H9 (cell line): ENCODE measurements at regions not wholly inside any gene's neighbourhood (a gene's known extent, or its start where the extent isn't known, plus 50 kb on each side); places are given as distances from the start of the nearest gene placed in this dataset.

Experiments used
- DNase-seq: peaks from one replicate; pipeline ENCODE4 v3.0.0-alpha.2; 2017
- H2AFZ ChIP-seq: one replicate; pipeline ENCODE4 v1.6.1; 2013; ENCODE audit warnings: mild to moderate bottlenecking, low read length, control low read depth, moderate library complexity
- H2AK5ac ChIP-seq: 2 replicates; pipeline ENCODE4 v1.6.1; 2013; ENCODE audit warnings: low read length, control low read depth, mixed read lengths; ENCODE audit not compliant: insufficient read length
- H2BK120ac ChIP-seq: one replicate; pipeline ENCODE4 v1.6.1; 2013; ENCODE audit warnings: low read depth, mild to moderate bottlenecking, low read length, control low read depth, inconsistent platforms; ENCODE audit not compliant: poor library complexity, severe bottlenecking
- H2BK12ac ChIP-seq: 2 replicates; pipeline ENCODE4 v1.6.1; 2013; ENCODE audit warnings: low read length, control low read depth, mixed read lengths, low read depth; ENCODE audit not compliant: insufficient read length
- H2BK15ac ChIP-seq: 2 replicates; pipeline ENCODE4 v1.6.1; 2013; ENCODE audit warnings: low read depth, low read length, control low read depth
- H2BK20ac ChIP-seq: one replicate; pipeline ENCODE4 v1.6.1; 2013; ENCODE audit warnings: low read depth, mild to moderate bottlenecking, low read length, control low read depth, inconsistent platforms; ENCODE audit not compliant: poor library complexity, severe bottlenecking
- H2BK5ac ChIP-seq: 2 replicates; pipeline ENCODE4 v1.6.1; 2013; ENCODE audit warnings: low read length, control low read depth, mixed read lengths; ENCODE audit not compliant: insufficient read length
- H3K14ac ChIP-seq: 2 replicates; pipeline ENCODE4 v1.6.1; 2013; ENCODE audit warnings: low read length, control low read depth; ENCODE audit not compliant: insufficient read depth
- H3K18ac ChIP-seq: 2 replicates; pipeline ENCODE4 v1.6.1; 2013; ENCODE audit warnings: low read depth, mild to moderate bottlenecking, mixed read lengths, low read length, control low read depth; ENCODE audit not compliant: insufficient read length
- H3K23ac ChIP-seq: 2 replicates; pipeline ENCODE4 v1.6.1; 2013; ENCODE audit warnings: low read length, control low read depth, mixed read lengths, low read depth; ENCODE audit not compliant: insufficient read length
- H3K23me2 ChIP-seq: 2 replicates; pipeline ENCODE4 v1.6.1; 2013; ENCODE audit warnings: low read depth, mild to moderate bottlenecking, mixed read lengths, low read length, control low read depth; ENCODE audit not compliant: insufficient read length, poor library complexity, severe bottlenecking
- H3K27ac ChIP-seq: 2 replicates; pipeline ENCODE4 v1.5.1; 2013; ENCODE audit warnings: low read length, control low read depth, mixed read lengths, low read depth; ENCODE audit not compliant: insufficient read length
- H3K27me3 ChIP-seq: 2 replicates; pipeline ENCODE4 v1.6.1; 2013; ENCODE audit warnings: low read length, control low read depth, inconsistent platforms; ENCODE audit not compliant: insufficient read depth
- H3K4ac ChIP-seq: 2 replicates; pipeline ENCODE4 v1.6.1; 2013; ENCODE audit warnings: low read depth, mild to moderate bottlenecking, control low read depth, inconsistent platforms, low read length, moderate library complexity
- H3K4me1 ChIP-seq: 2 replicates; pipeline ENCODE4 v1.6.1; 2013; ENCODE audit warnings: low read length, control low read depth, inconsistent platforms; ENCODE audit not compliant: insufficient read depth
- H3K4me2 ChIP-seq: 2 replicates; pipeline ENCODE4 v1.6.1; 2013; ENCODE audit warnings: low read length, control low read depth, mixed read lengths; ENCODE audit not compliant: insufficient read length, insufficient read depth
- H3K56ac ChIP-seq: 2 replicates; pipeline ENCODE4 v1.6.1; 2013; ENCODE audit warnings: low read depth, mild to moderate bottlenecking, mixed read lengths, low read length, control low read depth; ENCODE audit not compliant: insufficient read length
- H3K79me1 ChIP-seq: 2 replicates; pipeline ENCODE4 v1.6.1; 2013; ENCODE audit warnings: low read depth, mild to moderate bottlenecking, moderate library complexity, low read length, control low read depth, inconsistent platforms; ENCODE audit not compliant: insufficient read depth, poor library complexity, severe bottlenecking
- H3K79me2 ChIP-seq: 2 replicates; pipeline ENCODE4 v1.6.1; 2013; ENCODE audit warnings: low read length, control low read depth, inconsistent platforms; ENCODE audit not compliant: insufficient read depth
- H3K9ac ChIP-seq: 2 replicates; pipeline ENCODE4 v1.6.1; 2013; ENCODE audit warnings: low read length, control low read depth, mixed read lengths; ENCODE audit not compliant: insufficient read length; ENCODE audit errors: extremely low read depth
- H3K9me3 ChIP-seq: one replicate; pipeline ENCODE4 v1.6.1; 2013; ENCODE audit warnings: low read depth, low read length, inconsistent platforms; ENCODE audit not compliant: control insufficient read depth
- H3T11ph ChIP-seq: one replicate; pipeline ENCODE4 v1.6.1; 2013; ENCODE audit warnings: mild to moderate bottlenecking, low read length, control low read depth, inconsistent platforms
- H4K20me1 ChIP-seq: one replicate; pipeline ENCODE4 v1.6.1; 2013; ENCODE audit not compliant: control insufficient read depth, insufficient read length, insufficient read depth
- H4K5ac ChIP-seq: 2 replicates; pipeline ENCODE4 v1.6.1; 2013; ENCODE audit warnings: low read depth, mild to moderate bottlenecking, mixed read lengths, low read length, control low read depth; ENCODE audit not compliant: insufficient read length
- H4K8ac ChIP-seq: replicated peaks from 2 replicates; pipeline ENCODE4 v1.6.1; 2013; ENCODE audit warnings: low read length, control low read depth, mixed read lengths, low read depth; ENCODE audit not compliant: insufficient read length
- H4K91ac ChIP-seq: 2 replicates; pipeline ENCODE4 v1.6.1; 2013; ENCODE audit warnings: low read depth, mild to moderate bottlenecking, moderate library complexity, mixed read lengths, low read length, control low read depth; ENCODE audit not compliant: insufficient read length
- H3K27ac Mint-ChIP-seq, 3 experiments: 2 replicates in 2 of 3; 3 replicates in 1 of 3; pipeline ENCODE4 v1.8.0; 2020 to 2021; ENCODE audit warnings: mixed read lengths in 3 of 3, mild to moderate bottlenecking in 1 of 3, moderate library complexity in 1 of 3
- H3K27me3 Mint-ChIP-seq: 2 replicates; pipeline ENCODE4 v1.8.0; 2021; ENCODE audit warnings: low read depth, mild to moderate bottlenecking, moderate library complexity, mixed read lengths
- H3K36me3 Mint-ChIP-seq, 3 experiments: 2 replicates in 2 of 3; 3 replicates in 1 of 3; pipeline ENCODE4 v1.8.0; 2020 to 2021; ENCODE audit warnings: low read depth in 3 of 3, mixed read lengths in 3 of 3; ENCODE audit not compliant: insufficient read depth in 1 of 3
- H3K4me1 Mint-ChIP-seq, 2 experiments: 2 replicates each; pipeline ENCODE4 v1.8.0; 2020; ENCODE audit warnings: mixed read lengths in 2 of 2
- H3K4me3 Mint-ChIP-seq, 2 experiments: 2 replicates in 1 of 2; 3 replicates in 1 of 2; pipeline ENCODE4 v1.8.0; 2020 to 2021; ENCODE audit warnings: mild to moderate bottlenecking in 2 of 2, mixed read lengths in 2 of 2, moderate library complexity in 1 of 2
- H3K9me3 Mint-ChIP-seq, 2 experiments: 2 replicates in 1 of 2; 3 replicates in 1 of 2; pipeline ENCODE4 v1.8.0; 2020; ENCODE audit warnings: mild to moderate bottlenecking in 2 of 2, mixed read lengths in 2 of 2, moderate library complexity in 1 of 2
- CTCF ChIP-seq: fragments of 200-600 bp; sonication (generic); conservative IDR thresholded peaks from 3 replicates; pipeline ENCODE4 v1.8.0; 2021; ENCODE audit warnings: antibody characterized with exemption, mild to moderate bottlenecking
- WGBS: extraction: QIAGEN DNeasy Blood & Tissue Kit; methylation state at CpG from one replicate; pipeline ENCODE4 v1.1.7; 2013; ENCODE audit warnings: missing lambda C conversion rate, low lambda C conversion rate, mixed read lengths; ENCODE audit not compliant: insufficient read length; ENCODE audit errors: extremely low coverage; 5-methylcytosine and 5-hydroxymethylcytosine counted together

DNA sequence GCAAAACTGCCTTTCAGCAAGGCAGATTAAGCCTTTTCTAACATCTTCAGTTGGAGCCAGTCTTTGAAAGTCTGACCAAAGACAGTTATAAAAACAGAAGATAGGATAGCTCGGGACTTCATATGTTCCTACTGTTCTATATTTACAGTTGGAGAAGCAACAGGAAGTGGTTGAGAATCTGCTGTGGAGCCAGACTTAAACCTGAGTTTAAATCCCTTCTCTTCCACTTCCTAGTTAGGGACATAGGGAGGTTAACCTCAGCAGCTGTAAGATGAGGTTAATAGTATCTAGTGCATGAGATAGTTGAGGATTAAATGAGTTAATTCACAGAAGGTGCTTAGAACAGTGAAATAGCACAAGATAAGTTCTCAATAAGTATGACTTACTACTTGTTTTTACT, 84.5 kb upstream of the FREM1 start:
- H3K4me1 Mint-ChIP-seq, result peaks cover 15 to 20% of the 10 kb centered on the region in 2 experiments
- Histone ChIP-seq H3K27ac (no peak overlapping the region), H3K23me2 (no peaks in the 10 kb centered on the region), H3K4me2 (no peak overlapping the region), H3K79me2 (no peaks in the 10 kb centered on the region), H3K27me3 (no peaks in the 10 kb centered on the region), H3K18ac (no peak overlapping the region), H4K20me1 (no peaks in the 10 kb centered on the region), H4K91ac (no peak overlapping the region), H3K56ac (no peak overlapping the region), H2BK20ac (no peak overlapping the region), H3K9me3 (no peaks in the 10 kb centered on the region), H2BK15ac (no peak overlapping the region), H3K79me1 (no peaks in the 10 kb centered on the region), H2BK120ac (no peak overlapping the region), H2AK5ac (no peak overlapping the region), H3K14ac (no peak overlapping the region), H3K23ac (no peak overlapping the region), H3K4ac (no peak overlapping the region), H2BK12ac (no peak overlapping the region), H2BK5ac (no peak overlapping the region), H2AFZ (no peak overlapping the region), H4K5ac (no peak overlapping the region), H3K4me1 (no peaks in the 10 kb centered on the region; the same call in 1 of the 2 replicates), H4K8ac (no peak overlapping the region), H3T11ph (no peak overlapping the region), H3K9ac (no peak overlapping the region)
- H3K4me3 Mint-ChIP-seq, result no peak overlapping the region
- H3K27me3 Mint-ChIP-seq, result peaks cover 4% of the 10 kb centered on the region
- H3K36me3 Mint-ChIP-seq, result no peaks in the 10 kb centered on the region
- H3K9me3 Mint-ChIP-seq, result no peaks in the 10 kb centered on the region
- DNase-seq, result no peak
- no peak overlapping the region for H3K27ac Mint-ChIP-seq
- no peak for TF ChIP-seq CTCF
- no CpG with 5 or more reads among the region's 1 CpG for WGBS
